ENCODE measurements at regions not wholly inside any gene's neighbourhood (a gene's known extent, or its start where the extent isn't known, plus 50 kb on each side); places are given as distances from the start of the nearest gene placed in this dataset.

- DNase-seq (ENCODE audit: low spot score): no peak
Observed at GRCh38 chr1:234718496-234719453, 108.8 kb upstream of the IRF2BP2 start.

GRCh38 chr1:234716908-234717375, 107.0 kb upstream of the IRF2BP2 start:
- DNase-seq (ENCODE audit: low spot score): peak; percentile 63

- DNase-seq (ENCODE audit: low spot score): no peak
Observed at GRCh38 chr1:234715252-234716014, 105.5 kb upstream of the IRF2BP2 start.

- no peak for DNase-seq (ENCODE audit: low spot score)
Observed at GRCh38 chr1:234713859-234714258, 103.9 kb upstream of the IRF2BP2 start.

- DNase-seq (ENCODE audit: low spot score): no peak
Observed at GRCh38 chr1:234713440-234713839, 103.5 kb upstream of the IRF2BP2 start.

- DNase-seq (ENCODE audit: low spot score): no peak
Observed at GRCh38 chr1:234712891-234713305, 102.9 kb upstream of the IRF2BP2 start.

- DNase-seq (ENCODE audit: low spot score): no peak
Observed at GRCh38 chr1:234710936-234711724, 101.2 kb upstream of the IRF2BP2 start.

GRCh38 chr1:234710381-234710780, 100.4 kb upstream of the IRF2BP2 start:
- no peak for DNase-seq (ENCODE audit: low spot score)

- no peak for DNase-seq (ENCODE audit: low spot score)
Observed at GRCh38 chr1:234709473-234710228, 99.7 kb upstream of the IRF2BP2 start.

- DNase-seq (ENCODE audit: low spot score): no peak
Observed at GRCh38 chr1:234708700-234709395, 98.9 kb upstream of the IRF2BP2 start.

- DNase-seq (ENCODE audit: low spot score): no peak
Observed at GRCh38 chr1:234707641-234708040, 97.7 kb upstream of the IRF2BP2 start.

- no peak for DNase-seq (ENCODE audit: low spot score)
Observed at GRCh38 chr1:234706931-234707330, 97.0 kb upstream of the IRF2BP2 start.

- no peak for DNase-seq (ENCODE audit: low spot score)
Observed at GRCh38 chr1:234706199-234706598, 96.2 kb upstream of the IRF2BP2 start.

- DNase-seq (ENCODE audit: low spot score): no peak
Observed at GRCh38 chr1:234705615-234706014, 95.6 kb upstream of the IRF2BP2 start.

GRCh38 chr1:234704106-234704887, 94.3 kb upstream of the IRF2BP2 start:
- no peak for DNase-seq (ENCODE audit: low spot score)

- DNase-seq (ENCODE audit: low spot score): no peak
Observed at GRCh38 chr1:234702342-234703000, 92.5 kb upstream of the IRF2BP2 start.

- DNase-seq (ENCODE audit: low spot score): no peak
Observed at GRCh38 chr1:234701737-234702341, 91.9 kb upstream of the IRF2BP2 start.

- DNase-seq (ENCODE audit: low spot score): no peak
Observed at GRCh38 chr1:234699795-234700665, 90.1 kb upstream of the IRF2BP2 start.

Measured in globus pallidus (tissue), 1 donor.